ENCODE measurements at regions not wholly inside any gene's neighbourhood (a gene's known extent, or its start where the extent isn't known, plus 50 kb on each side); places are given as distances from the start of the nearest gene placed in this dataset.

DNA sequence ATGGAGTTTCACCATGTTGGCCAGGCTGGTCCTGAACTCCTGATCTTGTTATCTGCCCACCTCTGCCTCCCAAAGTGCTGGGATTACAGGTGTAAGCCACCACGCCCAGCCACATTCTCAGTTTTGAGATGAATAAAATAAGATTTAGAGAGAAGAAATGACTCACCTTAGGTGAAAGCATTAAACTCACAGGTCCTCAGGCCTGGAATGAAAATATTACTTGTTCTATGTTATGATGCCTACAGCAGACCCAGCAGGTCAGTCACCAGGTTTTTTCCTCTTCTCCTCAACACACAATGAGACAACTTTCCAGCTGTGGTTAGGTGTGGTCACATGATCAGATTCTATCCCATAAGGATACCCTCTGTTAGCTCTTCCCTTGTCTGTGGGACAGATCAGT, 150.3 kb downstream of the C16orf95 start:
- TF ChIP-seq, protein P1, sequence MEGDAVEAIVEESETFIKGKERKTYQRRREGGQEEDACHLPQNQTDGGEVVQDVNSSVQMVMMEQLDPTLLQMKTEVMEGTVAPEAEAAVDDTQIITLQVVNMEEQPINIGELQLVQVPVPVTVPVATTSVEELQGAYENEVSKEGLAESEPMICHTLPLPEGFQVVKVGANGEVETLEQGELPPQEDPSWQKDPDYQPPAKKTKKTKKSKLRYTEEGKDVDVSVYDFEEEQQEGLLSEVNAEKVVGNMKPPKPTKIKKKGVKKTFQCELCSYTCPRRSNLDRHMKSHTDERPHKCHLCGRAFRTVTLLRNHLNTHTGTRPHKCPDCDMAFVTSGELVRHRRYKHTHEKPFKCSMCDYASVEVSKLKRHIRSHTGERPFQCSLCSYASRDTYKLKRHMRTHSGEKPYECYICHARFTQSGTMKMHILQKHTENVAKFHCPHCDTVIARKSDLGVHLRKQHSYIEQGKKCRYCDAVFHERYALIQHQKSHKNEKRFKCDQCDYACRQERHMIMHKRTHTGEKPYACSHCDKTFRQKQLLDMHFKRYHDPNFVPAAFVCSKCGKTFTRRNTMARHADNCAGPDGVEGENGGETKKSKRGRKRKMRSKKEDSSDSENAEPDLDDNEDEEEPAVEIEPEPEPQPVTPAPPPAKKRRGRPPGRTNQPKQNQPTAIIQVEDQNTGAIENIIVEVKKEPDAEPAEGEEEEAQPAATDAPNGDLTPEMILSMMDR (IDR thresholded peaks at IDR 0.05; ENCODE audit: unreplicated experiment), result no peak
- no peaks in the 10 kb centered on the region for H3K36me3 Mint-ChIP-seq (ENCODE audit: insufficient read depth)
- H3K4me1 Mint-ChIP-seq (ENCODE audit: low read depth), result peaks cover 4% of the 10 kb centered on the region
- no peak overlapping the region for H3K4me3 Mint-ChIP-seq (ENCODE audit: low read depth)
- H3K27ac Mint-ChIP-seq, result no peak overlapping the region
- H3K9me3 Mint-ChIP-seq (ENCODE audit: low read depth), result peaks cover 6% of the 10 kb centered on the region
- peaks cover 11% of the 10 kb centered on the region for H3K27me3 Mint-ChIP-seq
- DNase-seq (ENCODE audit: low spot score, unreplicated experiment), result no peak

DNA sequence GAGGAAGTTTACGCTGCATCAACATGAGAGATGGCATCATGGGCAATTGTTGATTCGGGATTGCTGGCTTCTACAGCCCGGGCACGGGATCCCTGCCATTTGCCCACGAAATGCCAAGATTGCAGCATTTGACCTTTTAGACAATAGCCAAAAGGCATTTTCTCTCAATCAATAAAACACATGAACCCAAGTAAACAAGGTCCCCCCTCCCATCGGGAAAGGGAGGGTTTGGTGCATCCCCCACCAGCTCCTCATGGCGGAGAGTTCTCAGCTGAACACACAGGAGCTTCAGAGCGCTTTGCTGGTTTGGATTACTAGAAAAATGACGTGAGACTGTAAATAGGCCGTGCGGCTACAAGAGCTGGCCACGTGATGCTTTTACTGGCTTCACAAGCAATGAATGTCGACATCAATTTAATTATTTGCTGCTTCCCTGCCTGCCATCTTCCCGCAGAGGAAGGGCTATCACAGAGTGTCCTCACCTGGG, 147.6 kb downstream of the C16orf95 start:
- Mint-ChIP-seq H3K4me1 (ENCODE audit: low read depth) (peaks cover 4% of the 10 kb centered on the region), H3K27ac (no peak overlapping the region), H3K9me3 (ENCODE audit: low read depth) (peaks cover 3% of the 10 kb centered on the region), H3K27me3 (peaks cover 2% of the 10 kb centered on the region), H3K4me3 (ENCODE audit: low read depth) (no peak overlapping the region), H3K36me3 (ENCODE audit: insufficient read depth) (no peaks in the 10 kb centered on the region)
- no peak for DNase-seq (ENCODE audit: low spot score, unreplicated experiment)
- TF ChIP-seq, protein P1 (IDR thresholded peaks at IDR 0.05; ENCODE audit: unreplicated experiment), result no peak

DNA sequence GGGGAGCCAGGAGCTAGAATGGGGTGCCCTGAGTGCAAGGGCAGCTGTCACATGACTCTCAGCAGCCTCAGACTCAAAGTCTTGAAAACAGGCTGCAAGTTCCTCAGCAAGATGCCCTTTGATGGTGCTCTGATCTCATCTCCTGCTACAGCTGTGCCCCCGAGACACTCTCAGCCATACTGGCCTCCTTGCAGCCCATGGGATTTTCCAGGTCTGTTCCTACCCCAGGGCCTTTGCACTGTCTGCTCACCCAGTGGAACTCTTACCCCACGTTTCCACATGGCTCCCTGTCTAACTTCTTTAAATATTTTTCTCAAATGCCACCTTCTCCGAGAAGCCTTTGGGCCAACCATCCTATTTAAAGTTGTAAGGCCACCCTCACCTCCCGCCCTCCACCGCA, 146.9 kb downstream of the C16orf95 start:
- no peak for DNase-seq (ENCODE audit: low spot score, unreplicated experiment)
- no peaks in the 10 kb centered on the region for H3K36me3 Mint-ChIP-seq (ENCODE audit: insufficient read depth)
- H3K4me3 Mint-ChIP-seq (ENCODE audit: low read depth), result no peak overlapping the region
- TF ChIP-seq, protein P1 (IDR thresholded peaks at IDR 0.05; ENCODE audit: unreplicated experiment), result no peak
- peaks cover 3% of the 10 kb centered on the region for H3K9me3 Mint-ChIP-seq (ENCODE audit: low read depth)
- H3K27ac Mint-ChIP-seq, result no peak overlapping the region
- no peaks in the 10 kb centered on the region for H3K27me3 Mint-ChIP-seq
- H3K4me1 Mint-ChIP-seq (ENCODE audit: low read depth), result peaks cover 4% of the 10 kb centered on the region

- H3K4me1 Mint-ChIP-seq (ENCODE audit: low read depth), result peaks cover 4% of the 10 kb centered on the region
- H3K27me3 Mint-ChIP-seq, result peaks cover 5% of the 10 kb centered on the region
- TF ChIP-seq, protein P1 (IDR thresholded peaks at IDR 0.05; ENCODE audit: unreplicated experiment), result no peak
- no peak for DNase-seq (ENCODE audit: low spot score, unreplicated experiment)
- no peak overlapping the region for H3K27ac Mint-ChIP-seq
- H3K9me3 Mint-ChIP-seq (ENCODE audit: low read depth), result peaks cover 3% of the 10 kb centered on the region
- no peak overlapping the region for H3K4me3 Mint-ChIP-seq (ENCODE audit: low read depth)
- H3K36me3 Mint-ChIP-seq (ENCODE audit: insufficient read depth), result no peaks in the 10 kb centered on the region
These were observed 145.5 kb downstream of the C16orf95 start for GRCh38 chr16:87171723-87172122.

DNA sequence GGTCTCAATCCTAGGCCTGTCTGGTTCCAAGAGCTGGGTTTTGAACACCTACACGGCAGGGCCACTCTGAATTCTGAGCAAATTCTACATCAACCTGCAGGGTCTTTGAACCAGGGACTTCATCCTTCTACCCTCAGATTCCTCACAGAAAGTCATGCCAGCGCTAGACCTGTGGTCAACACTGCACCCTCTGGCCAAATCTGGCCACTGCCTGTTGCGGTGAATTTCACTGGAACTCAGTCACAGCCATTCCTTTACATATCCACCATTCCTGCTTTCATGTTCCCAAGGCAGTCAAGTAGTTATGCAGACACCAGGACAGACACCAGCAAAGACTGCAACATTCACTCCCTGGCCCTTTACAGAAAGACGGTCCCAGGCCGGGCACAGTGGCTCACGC, 144.6 kb downstream of the C16orf95 start:
- TF ChIP-seq, protein P1 (IDR thresholded peaks at IDR 0.05; ENCODE audit: unreplicated experiment), result peak; percentile 29
- peaks cover 13% of the 10 kb centered on the region for H3K27me3 Mint-ChIP-seq
- no peak for DNase-seq (ENCODE audit: low spot score, unreplicated experiment)

More for the DNA sequence above, 144.6 kb downstream of the C16orf95 start:
- H3K36me3 Mint-ChIP-seq (ENCODE audit: insufficient read depth), result no peaks in the 10 kb centered on the region
- peaks cover 4% of the 10 kb centered on the region for H3K4me1 Mint-ChIP-seq (ENCODE audit: low read depth)
- H3K4me3 Mint-ChIP-seq (ENCODE audit: low read depth), result no peak overlapping the region
- H3K9me3 Mint-ChIP-seq (ENCODE audit: low read depth), result peaks cover 3% of the 10 kb centered on the region
- no peak overlapping the region for H3K27ac Mint-ChIP-seq
